ENCODE measurements at regions not wholly inside any gene's neighbourhood (a gene's known extent, or its start where the extent isn't known, plus 50 kb on each side); places are given as distances from the start of the nearest gene placed in this dataset.

- DNase-seq: no peak
Observed at GRCh38 chr2:41496908-41497307, 550.9 kb upstream of the PKDCC start.

GRCh38 chr2:41498781-41499180, 549.0 kb upstream of the PKDCC start:
- no peak for DNase-seq

- DNase-seq: no peak
Observed at GRCh38 chr2:41500895-41501294, 546.9 kb upstream of the PKDCC start.

- no peak for DNase-seq
Observed at GRCh38 chr2:41502752-41503151, 545.1 kb upstream of the PKDCC start.

- DNase-seq: no peak
Observed at GRCh38 chr2:41504532-41504931, 543.3 kb upstream of the PKDCC start.

- no peak for DNase-seq
Observed at GRCh38 chr2:41510108-41510507, 537.7 kb upstream of the PKDCC start.

- DNase-seq: no peak
Observed at GRCh38 chr2:41521211-41521610, 526.6 kb upstream of the PKDCC start.

- no peak for DNase-seq
Observed at GRCh38 chr2:41527525-41528323, 520.1 kb upstream of the PKDCC start.

GRCh38 chr2:41535575-41535974, 512.2 kb upstream of the PKDCC start:
- no peak for DNase-seq

- DNase-seq: no peak
Observed at GRCh38 chr2:41540272-41540998, 507.4 kb upstream of the PKDCC start.

- DNase-seq: no peak
Observed at GRCh38 chr2:41543726-41544125, 504.1 kb upstream of the PKDCC start.

- no peak for DNase-seq
Observed at GRCh38 chr2:41544709-41545108, 503.1 kb upstream of the PKDCC start.

- DNase-seq: no peak
Observed at GRCh38 chr2:41546031-41546430, 501.8 kb upstream of the PKDCC start.

- no peak for DNase-seq
Observed at GRCh38 chr2:41568648-41569047, 479.2 kb upstream of the PKDCC start.

GRCh38 chr2:41572154-41572553, 475.7 kb upstream of the PKDCC start:
- no peak for DNase-seq

GRCh38 chr2:41576423-41576822, 471.4 kb upstream of the PKDCC start:
- DNase-seq: no peak

- DNase-seq: no peak
Observed at GRCh38 chr2:41579806-41580205, 468.0 kb upstream of the PKDCC start.

- no peak for DNase-seq
Observed at GRCh38 chr2:41580806-41581205, 467.0 kb upstream of the PKDCC start.

GRCh38 chr2:41595240-41595639, 452.6 kb upstream of the PKDCC start:
- DNase-seq: no peak

GRCh38 chr2:41597680-41598079, 450.1 kb upstream of the PKDCC start:
- no peak for DNase-seq

GRCh38 chr2:41598161-41598894, 449.5 kb upstream of the PKDCC start:
- DNase-seq: no peak

- no peak for DNase-seq
Observed at GRCh38 chr2:41600460-41600859, 447.4 kb upstream of the PKDCC start.

- DNase-seq: no peak
Observed at GRCh38 chr2:41602341-41602740, 445.5 kb upstream of the PKDCC start.

- no peak for DNase-seq
Observed at GRCh38 chr2:41605311-41605710, 442.5 kb upstream of the PKDCC start.
